HEK293 (cell line): ENCODE measurements at regions not wholly inside any gene's neighbourhood (a gene's known extent, or its start where the extent isn't known, plus 50 kb on each side); places are given as distances from the start of the nearest gene placed in this dataset.

ENCODE experiments used
- CTCF ChIA-PET: fragments of 350-600 bp; formaldehyde crosslinking; extraction: SDS; loops from one replicate; lab custom pipeline; 2021; ENCODE audit warnings: antibody characterized with exemption; lab: Yijun Ruan, JAX
- POLR2A ChIA-PET: fragments of 300-600 bp; formaldehyde crosslinking; extraction: SDS; loops from one replicate; lab custom pipeline; 2020; ENCODE audit warnings: antibody characterized with exemption, inconsistent platforms; lab: Yijun Ruan, JAX
- H3K27ac ChIP-seq: fragments of 200-500 bp; sonication (Bioruptor generic); 2 replicates; pipeline ENCODE4 v1.5.1; 2014; ENCODE audit warnings: low read depth, low read length, control low read depth, inconsistent platforms; ENCODE audit errors: extremely low read depth
- H3K36me3 ChIP-seq, 2 experiments: fragments of 200-500 bp in 1 of 2; sonication (Bioruptor generic) in 1 of 2; 1 replicate in 1 of 2; 2 replicates in 1 of 2; pipeline ENCODE4 v1.5.1; 2014 to 2017; ENCODE audit warnings: inconsistent platforms in 2 of 2, low read length in 2 of 2; ENCODE audit not compliant: control insufficient read depth in 2 of 2, insufficient read depth in 1 of 2
- H3K4me1 ChIP-seq: fragments of 200-500 bp; sonication (Bioruptor generic); 2 replicates; pipeline ENCODE4 v1.5.1; 2014; ENCODE audit warnings: mild to moderate bottlenecking, low read length, inconsistent platforms; ENCODE audit not compliant: control insufficient read depth, insufficient read depth
- H3K4me3 ChIP-seq: 2 replicates; pipeline ENCODE4 v1.5.1; 2011; ENCODE audit warnings: low read depth, mild to moderate bottlenecking, control low read depth, low read length, moderate library complexity
- H3K9me3 ChIP-seq: fragments of 200-500 bp; sonication (Bioruptor generic); 2 replicates; pipeline ENCODE4 v1.5.1; 2014; ENCODE audit warnings: low read depth, low read length, inconsistent platforms; ENCODE audit not compliant: control insufficient read depth, insufficient read depth
- GLIS1 ChIP-seq: fragments of 450-650 bp; formaldehyde crosslinking; IDR thresholded peaks from 2 replicates; pipeline ENCODE4 v1.5.1; 2016; ENCODE audit warnings: missing biosample characterization, missing genetic modification characterization
- PRDM10 ChIP-seq: fragments of 450-650 bp; formaldehyde crosslinking; IDR thresholded peaks from 2 replicates; pipeline ENCODE4 v1.5.1; 2016; ENCODE audit warnings: missing biosample characterization, missing genetic modification characterization
- RBAK ChIP-seq: fragments of 450-650 bp; formaldehyde crosslinking; IDR thresholded peaks from 2 replicates; pipeline ENCODE4 v1.5.1; 2016; ENCODE audit warnings: missing biosample characterization, missing genetic modification characterization
- YY1 ChIP-seq: fragments of 450-650 bp; formaldehyde crosslinking; IDR thresholded peaks from 2 replicates; pipeline ENCODE4 v1.5.1; 2018; ENCODE audit warnings: missing biosample characterization, missing genetic modification characterization
- ZBTB26 ChIP-seq: fragments of 450-650 bp; formaldehyde crosslinking; optimal IDR thresholded peaks from 2 replicates; pipeline ENCODE3; 2016; ENCODE audit warnings: missing biosample characterization, mild to moderate bottlenecking, missing genetic modification characterization
- ZNF248 ChIP-seq: fragments of 450-650 bp; formaldehyde crosslinking; IDR thresholded peaks from 2 replicates; pipeline ENCODE4 v1.5.1; 2017; ENCODE audit warnings: missing biosample characterization, missing genetic modification characterization
- ZNF266 ChIP-seq: fragments of 450-650 bp; formaldehyde crosslinking; IDR thresholded peaks from 2 replicates; pipeline ENCODE4 v1.5.1; 2016; ENCODE audit warnings: missing biosample characterization, missing genetic modification characterization, low read depth
- ZNF324 ChIP-seq: fragments of 450-650 bp; formaldehyde crosslinking; IDR thresholded peaks from 2 replicates; pipeline ENCODE4 v1.5.1; 2016; ENCODE audit warnings: missing biosample characterization, missing genetic modification characterization
- ZNF362 ChIP-seq: fragments of 450-650 bp; formaldehyde crosslinking; IDR thresholded peaks from 2 replicates; pipeline ENCODE4 v1.5.1; 2016; ENCODE audit warnings: missing biosample characterization, missing genetic modification characterization
- ZNF555 ChIP-seq: fragments of 450-650 bp; formaldehyde crosslinking; conservative IDR thresholded peaks from 2 replicates; pipeline ENCODE4 v1.5.1; 2017; ENCODE audit warnings: missing biosample characterization, mild to moderate bottlenecking, missing genetic modification characterization, inconsistent platforms
- ZNF677 ChIP-seq: fragments of 450-650 bp; IDR thresholded peaks from 2 replicates; pipeline ENCODE4 v1.5.0; 2018; ENCODE audit warnings: missing biosample characterization, mild to moderate bottlenecking, missing genetic modification characterization, moderate library complexity
- ZNF768 ChIP-seq: fragments of 450-650 bp; formaldehyde crosslinking; IDR thresholded peaks from 2 replicates; pipeline ENCODE4 v1.5.1; 2018; ENCODE audit warnings: missing biosample characterization, mild to moderate bottlenecking, missing genetic modification characterization

GRCh38 chr17:79211061-79211770 is 136.6 kb downstream of the ENGASE start:
- peak; percentile 20; the same call in 1 of the 2 replicates for TF ChIP-seq GLIS1 (tag by site-specific recombination)
- TF ChIP-seq ZNF768 (tag by site-specific recombination): no peak
- TF ChIP-seq, all 188 proteins: peak for 1
- H3K9me3 ChIP-seq: no peaks in the 10 kb centered on the region
- ChIA-PET CTCF (interaction anchor here (0.6 to 1.6 kb wide), 4 partner anchors 19 to 190 kb away, joined by 3 to 4 read pairs (median 3); no protein-coding TSS in a partner anchor), POLR2A (no interaction called here)
- no peak overlapping the region for H3K27ac ChIP-seq
- no peaks in the 10 kb centered on the region for H3K4me1 ChIP-seq
- H3K36me3 ChIP-seq: no peaks in the 10 kb centered on the region
- H3K4me3 ChIP-seq: no peak overlapping the region

- Histone ChIP-seq H3K27ac (no peak overlapping the region), H3K4me3 (no peak overlapping the region), H3K4me1 (no peaks in the 10 kb centered on the region), H3K36me3 (no peaks in the 10 kb centered on the region), H3K9me3 (no peaks in the 10 kb centered on the region)
- ChIA-PET CTCF (interaction anchor here (0.6 to 1.6 kb wide), 3 partner anchors 18 to 190 kb away, joined by 3 to 4 read pairs (median 3); no protein-coding TSS in a partner anchor), POLR2A (no interaction called here)
- TF ChIP-seq ZNF266 (tag by site-specific recombination) (no peak), RBAK (no peak)
Measured at GRCh38 chr17:79210638-79211037, 136.0 kb downstream of the ENGASE start.

- CTCF ChIA-PET: interaction anchor here (1.1 to 1.8 kb wide), 2 partner anchors 184 to 188 kb away, joined by 3 to 12 read pairs; no protein-coding TSS in a partner anchor
- POLR2A ChIA-PET: no interaction called here
- TF ChIP-seq PRDM10 (tag by site-specific recombination) (no peak), ZNF324 (no peak), ZNF677 (tag by site-specific recombination) (no peak), YY1 (tag by site-specific recombination) (no peak), ZNF555 (tag by site-specific recombination) (no peak), ZBTB26 (no peak), ZNF248 (tag by site-specific recombination) (no peak), ZNF362 (no peak)
Measured at GRCh38 chr17:79207960-79208359, 133.3 kb downstream of the ENGASE start.

More at GRCh38 chr17:79207960-79208359, 133.3 kb downstream of the ENGASE start:
- Histone ChIP-seq H3K36me3 (no peaks in the 10 kb centered on the region), H3K9me3 (no peaks in the 10 kb centered on the region), H3K4me1 (no peaks in the 10 kb centered on the region), H3K27ac (no peak overlapping the region), H3K4me3 (no peak overlapping the region)
